ENCODE measurements at regions not wholly inside any gene's neighbourhood (a gene's known extent, or its start where the extent isn't known, plus 50 kb on each side); places are given as distances from the start of the nearest gene placed in this dataset.

DNA sequence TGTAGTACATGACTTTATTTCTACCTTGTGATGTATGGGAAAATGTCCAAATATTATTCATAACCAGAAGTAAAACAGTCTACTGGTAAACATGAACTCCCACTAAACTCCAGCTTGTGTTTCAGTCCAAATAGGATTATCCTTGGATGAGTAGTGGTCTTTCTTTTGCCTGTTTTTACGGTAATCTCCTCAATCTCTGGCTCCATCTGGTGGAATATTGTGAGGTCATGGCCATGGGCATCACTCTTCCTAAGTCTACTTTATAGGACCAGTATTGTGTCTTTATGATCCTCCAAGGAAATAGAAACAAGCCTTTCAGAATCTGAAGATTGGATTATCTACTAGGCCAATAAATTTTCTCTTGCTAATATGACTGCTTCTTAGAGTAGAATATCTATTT, 505.0 kb downstream of the BMP2 start:
- TF ChIP-seq EZH2 (IDR thresholded peaks at IDR 0.05; ENCODE audit: insufficient read depth, poor library complexity, severe bottlenecking) (no peak), EZH2phosphoT487 (IDR thresholded peaks at IDR 0.05; ENCODE audit: insufficient read depth, low read depth) (no peak)

All from GM23248 (cell line).